Uterus (tissue), 3 donors: ENCODE measurements at regions not wholly inside any gene's neighbourhood (a gene's known extent, or its start where the extent isn't known, plus 50 kb on each side); places are given as distances from the start of the nearest gene placed in this dataset.

Source experiments
- DNase-seq, 2 donors: peaks; one replicate each; pipeline ENCODE4 v3.0.0-alpha.2; 2019 to 2020
- H3K27ac ChIP-seq, 2 donors: fragments of 200-600 bp; sonication (generic); 1 replicate in 1 of 2; 2 replicates in 1 of 2; pipeline ENCODE4 v1.5.1; 2016 to 2018
- H3K27me3 ChIP-seq, 2 donors: fragments of 200-600 bp; sonication (generic); one replicate each; pipeline ENCODE4 v1.5.1; 2018 to 2019; ENCODE audit warnings: control low read depth in 1 of 2
- H3K36me3 ChIP-seq, 2 donors: fragments of 200-600 bp; sonication (generic); one replicate each; pipeline ENCODE4 v1.5.1; 2019; ENCODE audit warnings: control low read depth in 1 of 2
- H3K4me1 ChIP-seq, 2 donors: fragments of 200-600 bp; sonication (generic); one replicate each; pipeline ENCODE4 v1.5.1; 2018 to 2019; ENCODE audit warnings: control low read depth in 1 of 2
- H3K4me3 ChIP-seq, 2 donors: fragments of 200-600 bp; sonication (generic); 1 replicate in 1 of 2; 2 replicates in 1 of 2; pipeline ENCODE4 v1.5.1; 2018 to 2019; ENCODE audit warnings: mild to moderate bottlenecking in 1 of 2
- H3K9me3 ChIP-seq, 2 donors: fragments of 200-600 bp; sonication (generic); one replicate each; pipeline ENCODE4 v1.5.1; 2019; ENCODE audit warnings: control low read depth in 1 of 2
- POLR2A ChIP-seq, 2 donors: fragments of 450-650 bp; IDR thresholded peaks; one replicate each; pipeline ENCODE4 v1.6.1; 2016; ENCODE audit warnings: antibody characterized with exemption in 2 of 2, mild to moderate bottlenecking in 1 of 2, moderate library complexity in 1 of 2
- intact Hi-C: fragments of 100-400 bp; cut with DNase I; formaldehyde crosslinking; loops from one replicate; pipeline ENCODE4 v1.15.1; 2023; ENCODE audit warnings: low total_unique reads
- TF ChIP-seq, protein P1 (sequence below), 4 experiments: fragments of 200-600 bp in 2 of 4; fragments of 450-650 bp in 2 of 4; sonication (generic) in 2 of 4; IDR thresholded peaks; one replicate each; pipeline ENCODE4 v1.5.1; 2016 to 2019; ENCODE audit warnings: antibody characterized with exemption in 4 of 4, mild to moderate bottlenecking in 2 of 4, moderate library complexity in 1 of 4
- donor health status: DM: yes; HTN: yes; CAD: no.

DNA sequence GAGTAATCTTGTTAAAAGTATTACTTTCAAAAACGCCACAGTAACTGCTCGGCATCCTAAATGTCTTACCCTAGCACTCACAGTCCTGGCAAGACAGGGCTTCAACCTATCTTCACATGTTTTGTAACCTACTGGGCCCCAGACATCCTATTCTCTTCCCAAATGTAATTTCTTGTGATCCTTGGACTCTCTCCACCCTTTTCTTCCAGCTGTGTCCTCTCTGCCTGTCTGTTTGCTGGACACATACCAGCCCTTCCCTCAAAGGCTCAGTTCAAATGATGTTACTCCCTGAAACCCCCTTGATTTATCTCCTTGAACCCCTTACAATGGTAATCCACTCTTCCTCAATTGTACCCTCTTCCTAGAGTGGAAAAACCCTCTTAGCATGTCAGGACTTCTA lies 60.1 kb upstream of the CNEP1R1 start:
- no peaks in the 10 kb centered on the region for H3K4me1 ChIP-seq
- H3K9me3 ChIP-seq: no peaks in the 10 kb centered on the region
- DNase-seq: no peak
- intact Hi-C loops: no loop called here
- no peak for TF ChIP-seq POLR2A (IDR thresholded peaks at IDR 0.05)
- TF ChIP-seq, protein P1, sequence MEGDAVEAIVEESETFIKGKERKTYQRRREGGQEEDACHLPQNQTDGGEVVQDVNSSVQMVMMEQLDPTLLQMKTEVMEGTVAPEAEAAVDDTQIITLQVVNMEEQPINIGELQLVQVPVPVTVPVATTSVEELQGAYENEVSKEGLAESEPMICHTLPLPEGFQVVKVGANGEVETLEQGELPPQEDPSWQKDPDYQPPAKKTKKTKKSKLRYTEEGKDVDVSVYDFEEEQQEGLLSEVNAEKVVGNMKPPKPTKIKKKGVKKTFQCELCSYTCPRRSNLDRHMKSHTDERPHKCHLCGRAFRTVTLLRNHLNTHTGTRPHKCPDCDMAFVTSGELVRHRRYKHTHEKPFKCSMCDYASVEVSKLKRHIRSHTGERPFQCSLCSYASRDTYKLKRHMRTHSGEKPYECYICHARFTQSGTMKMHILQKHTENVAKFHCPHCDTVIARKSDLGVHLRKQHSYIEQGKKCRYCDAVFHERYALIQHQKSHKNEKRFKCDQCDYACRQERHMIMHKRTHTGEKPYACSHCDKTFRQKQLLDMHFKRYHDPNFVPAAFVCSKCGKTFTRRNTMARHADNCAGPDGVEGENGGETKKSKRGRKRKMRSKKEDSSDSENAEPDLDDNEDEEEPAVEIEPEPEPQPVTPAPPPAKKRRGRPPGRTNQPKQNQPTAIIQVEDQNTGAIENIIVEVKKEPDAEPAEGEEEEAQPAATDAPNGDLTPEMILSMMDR (IDR thresholded peaks at IDR 0.05): no peak
- H3K27me3 ChIP-seq: no peaks in the 10 kb centered on the region
- H3K4me3 ChIP-seq: no peak overlapping the region
- no peaks in the 10 kb centered on the region for H3K36me3 ChIP-seq
- H3K27ac ChIP-seq: no peak overlapping the region

DNA sequence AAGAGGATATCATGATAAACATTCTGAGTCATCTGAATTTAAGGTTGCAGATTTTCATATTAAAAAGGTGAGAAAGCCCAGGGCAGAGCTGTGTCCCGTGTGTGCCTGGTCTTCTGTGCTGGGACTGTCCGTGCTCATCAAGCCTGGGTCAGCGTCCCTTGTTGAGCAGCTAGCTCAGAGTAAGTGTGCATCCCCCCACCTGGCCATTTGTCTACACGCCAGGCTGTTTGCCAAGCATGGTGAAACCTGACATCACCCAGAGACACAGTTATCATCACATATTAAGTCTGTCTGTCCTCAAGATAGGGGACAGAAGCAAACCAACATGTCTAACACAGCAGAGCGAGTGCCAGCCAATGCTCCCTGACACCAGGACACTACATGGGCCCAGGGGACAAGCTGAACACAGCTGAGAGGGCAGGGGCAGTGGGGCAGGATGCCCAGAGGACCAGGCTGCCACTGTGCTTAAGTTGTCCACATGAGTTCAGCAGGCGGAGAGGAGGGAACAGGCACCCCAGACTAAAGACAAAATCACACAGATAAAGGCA lies 57.9 kb upstream of the CNEP1R1 start:
- H3K27ac ChIP-seq: no peak overlapping the region
- no peaks in the 10 kb centered on the region for H3K36me3 ChIP-seq
- H3K9me3 ChIP-seq: no peaks in the 10 kb centered on the region
- no peaks in the 10 kb centered on the region for H3K27me3 ChIP-seq
- TF ChIP-seq POLR2A (IDR thresholded peaks at IDR 0.05): no peak
- TF ChIP-seq, protein P1 (IDR thresholded peaks at IDR 0.05): no peak
- no peak overlapping the region for H3K4me3 ChIP-seq
- intact Hi-C loops: no loop called here
- DNase-seq: no peak
- H3K4me1 ChIP-seq: no peaks in the 10 kb centered on the region

DNA sequence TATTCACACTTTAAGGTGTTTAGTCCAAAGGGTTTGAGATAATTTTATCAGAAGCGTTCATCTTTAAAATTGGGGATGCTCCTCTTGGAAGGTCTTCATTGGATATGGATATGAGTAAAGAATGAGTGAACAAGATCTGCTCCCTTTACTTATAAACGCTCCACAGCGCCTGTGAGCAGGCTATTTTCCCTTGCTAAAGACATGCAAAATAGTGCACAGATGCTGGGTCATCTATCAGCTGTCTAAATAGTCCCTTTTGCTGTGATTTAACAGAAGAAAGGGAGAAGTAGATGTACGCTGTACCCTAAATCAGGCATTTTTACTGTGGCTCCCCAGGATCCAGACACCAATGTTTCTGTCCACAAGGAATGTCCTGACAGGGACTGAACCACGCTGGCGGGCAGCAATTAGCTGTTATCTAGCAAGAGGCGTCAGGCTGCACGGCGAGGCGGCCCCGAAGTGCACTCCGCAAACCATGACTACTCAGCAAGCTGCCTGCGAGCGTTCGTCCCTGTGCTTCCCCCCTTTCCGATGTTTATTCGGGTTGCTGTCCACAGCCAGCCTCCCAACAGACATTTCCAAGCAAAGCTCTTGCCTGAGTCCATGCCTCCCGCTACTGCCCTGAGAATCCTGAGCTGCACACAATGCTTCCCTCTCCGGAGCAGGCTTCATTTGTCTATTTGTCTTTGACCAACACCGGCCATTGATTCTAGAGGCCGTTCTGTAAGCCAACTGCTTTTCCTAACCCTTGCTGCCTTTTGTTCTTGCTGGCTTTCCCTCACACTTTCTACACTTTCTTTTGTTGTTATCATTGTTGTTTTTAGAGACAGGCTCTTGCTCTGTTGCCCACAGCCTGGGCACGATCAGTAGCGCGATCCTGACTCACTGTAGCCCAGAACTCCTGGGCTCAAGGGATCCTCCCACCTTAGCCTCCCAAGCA lies 55.7 kb upstream of the CNEP1R1 start:
- H3K4me1 ChIP-seq: no peaks in the 10 kb centered on the region
- intact Hi-C loops: no loop called here
- no peak for DNase-seq

DNA sequence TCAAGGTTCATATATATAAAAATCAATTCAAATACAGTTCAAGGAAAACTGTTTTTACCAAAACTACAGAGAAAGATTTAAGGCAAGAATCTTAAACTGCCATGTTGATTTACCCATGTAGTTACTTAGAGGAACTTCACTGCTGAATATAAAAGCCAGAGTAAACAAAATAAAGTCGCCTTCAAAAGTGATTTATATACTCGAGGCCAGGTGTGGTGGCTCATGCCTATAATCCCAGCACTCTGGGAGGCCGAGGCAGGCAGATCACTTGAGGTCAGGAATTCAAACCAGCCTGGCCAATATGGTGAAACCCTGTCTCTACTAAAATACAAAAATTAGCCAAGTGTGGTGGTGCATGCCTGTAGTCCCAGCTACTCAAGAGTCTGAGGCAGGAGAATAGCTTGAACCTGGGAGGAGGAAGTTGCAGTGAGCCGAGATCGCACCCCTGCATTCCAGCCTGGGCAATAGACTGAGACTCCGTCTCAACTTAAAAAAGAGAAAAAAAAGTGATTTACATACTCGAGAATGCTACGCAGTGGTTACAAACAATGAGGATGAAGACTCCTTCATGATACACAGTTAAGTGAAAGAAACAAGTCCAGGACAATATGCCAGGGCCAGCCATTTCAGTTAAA lies 54.1 kb upstream of the CNEP1R1 start:
- intact Hi-C loops: no loop called here
- Histone ChIP-seq H3K9me3 (no peaks in the 10 kb centered on the region), H3K4me3 (no peak overlapping the region), H3K36me3 (no peaks in the 10 kb centered on the region), H3K27me3 (no peaks in the 10 kb centered on the region), H3K27ac (no peak overlapping the region), H3K4me1 (no peaks in the 10 kb centered on the region)
- DNase-seq: no peak
- TF ChIP-seq, protein P1 (IDR thresholded peaks at IDR 0.05): no peak
- no peak for TF ChIP-seq POLR2A (IDR thresholded peaks at IDR 0.05)

More for the DNA sequence above, 55.7 kb upstream of the CNEP1R1 start:
- no peaks in the 10 kb centered on the region for H3K9me3 ChIP-seq
- no peaks in the 10 kb centered on the region for H3K36me3 ChIP-seq
- H3K27ac ChIP-seq: no peak overlapping the region
- TF ChIP-seq POLR2A (IDR thresholded peaks at IDR 0.05): no peak
- TF ChIP-seq, protein P1 (IDR thresholded peaks at IDR 0.05): no peak
- H3K27me3 ChIP-seq: no peaks in the 10 kb centered on the region
- no peak overlapping the region for H3K4me3 ChIP-seq

DNA sequence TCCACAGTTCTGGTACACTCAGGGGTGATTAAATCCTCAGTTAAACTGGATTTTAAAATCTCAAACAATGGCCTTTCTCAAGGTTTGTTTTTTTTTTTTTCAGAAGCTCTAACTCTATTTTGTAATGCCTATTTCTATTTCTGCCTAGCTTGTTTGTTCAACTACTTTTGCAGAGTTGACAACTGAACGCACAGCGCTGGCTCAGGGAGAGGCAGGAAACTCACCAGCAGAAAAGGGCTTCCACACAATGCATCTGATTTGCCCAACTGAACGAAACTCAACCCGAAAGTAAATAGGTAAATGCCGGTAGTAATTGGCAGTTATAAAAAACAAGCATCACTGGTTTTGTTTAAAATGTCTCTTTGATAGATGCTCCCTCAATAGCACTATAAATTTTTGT lies 52.7 kb upstream of the CNEP1R1 start:
- no peak for DNase-seq

More for the DNA sequence above, 52.7 kb upstream of the CNEP1R1 start:
- no peak for TF ChIP-seq POLR2A (IDR thresholded peaks at IDR 0.05)
- TF ChIP-seq, protein P1 (IDR thresholded peaks at IDR 0.05): no peak
- intact Hi-C loops: no loop called here
- H3K27ac ChIP-seq: no peak overlapping the region
- H3K4me1 ChIP-seq: no peaks in the 10 kb centered on the region
- no peaks in the 10 kb centered on the region for H3K36me3 ChIP-seq
- H3K4me3 ChIP-seq: no peak overlapping the region
- H3K27me3 ChIP-seq: no peaks in the 10 kb centered on the region
- H3K9me3 ChIP-seq: no peaks in the 10 kb centered on the region
